Trophoblast cell (in vitro differentiated cells and primary cell): ENCODE measurements at regions not wholly inside any gene's neighbourhood (a gene's known extent, or its start where the extent isn't known, plus 50 kb on each side); places are given as distances from the start of the nearest gene placed in this dataset.

Experiments used
- DNase-seq, 2 donors: peaks; one replicate each; pipeline ENCODE4 v3.0.0-alpha.2; 2016
- H2AFZ ChIP-seq: 2 replicates; pipeline ENCODE4 v1.6.1; 2013; ENCODE audit warnings: low read length, moderate library complexity, mild to moderate bottlenecking; ENCODE audit not compliant: insufficient read depth, poor library complexity
- H2AK5ac ChIP-seq: 2 replicates; pipeline ENCODE4 v1.6.1; 2013; ENCODE audit warnings: mild to moderate bottlenecking, low read length
- H2BK120ac ChIP-seq: 2 replicates; pipeline ENCODE4 v1.6.1; 2013; ENCODE audit warnings: low read length, mild to moderate bottlenecking, moderate library complexity; ENCODE audit not compliant: insufficient read depth, poor library complexity
- H2BK12ac ChIP-seq: 2 replicates; pipeline ENCODE4 v1.6.1; 2013; ENCODE audit warnings: mild to moderate bottlenecking, low read length, moderate library complexity
- H2BK5ac ChIP-seq: 2 replicates; pipeline ENCODE4 v1.6.1; 2013; ENCODE audit warnings: low read length, low read depth, moderate library complexity, mild to moderate bottlenecking; ENCODE audit not compliant: poor library complexity
- H3K14ac ChIP-seq: 2 replicates; pipeline ENCODE4 v1.6.1; 2013; ENCODE audit warnings: mild to moderate bottlenecking, low read length
- H3K18ac ChIP-seq: 2 replicates; pipeline ENCODE4 v1.6.1; 2013; ENCODE audit warnings: mild to moderate bottlenecking, low read length
- H3K23ac ChIP-seq: 2 replicates; pipeline ENCODE4 v1.6.1; 2013; ENCODE audit warnings: low read length
- H3K27ac ChIP-seq: 2 replicates; pipeline ENCODE4 v1.5.1; 2013; ENCODE audit warnings: low read depth, mild to moderate bottlenecking, inconsistent platforms, low read length, moderate library complexity
- H3K27me3 ChIP-seq: 2 replicates; pipeline ENCODE4 v1.6.1; 2013; ENCODE audit warnings: inconsistent platforms, mild to moderate bottlenecking, low read length, moderate library complexity; ENCODE audit not compliant: insufficient read depth
- H3K36me3 ChIP-seq, 2 experiments: 1 replicate in 1 of 2; 2 replicates in 1 of 2; pipeline ENCODE4 v1.6.1; 2013; ENCODE audit warnings: low read length in 2 of 2, mild to moderate bottlenecking in 2 of 2, moderate library complexity in 1 of 2; ENCODE audit not compliant: insufficient read depth in 2 of 2, control insufficient read depth in 1 of 2
- H3K4ac ChIP-seq: 2 replicates; pipeline ENCODE4 v1.6.1; 2013; ENCODE audit warnings: low read depth, mild to moderate bottlenecking, low read length, moderate library complexity
- H3K4me1 ChIP-seq, 2 experiments: 1 replicate in 1 of 2; 2 replicates in 1 of 2; pipeline ENCODE4 v1.6.1; 2013; ENCODE audit warnings: low read length in 2 of 2, mild to moderate bottlenecking in 2 of 2, moderate library complexity in 1 of 2; ENCODE audit not compliant: insufficient read depth in 2 of 2, control insufficient read depth in 1 of 2
- H3K4me2 ChIP-seq: 2 replicates; pipeline ENCODE4 v1.6.1; 2013; ENCODE audit warnings: inconsistent platforms, mild to moderate bottlenecking, low read length, moderate library complexity
- H3K4me3 ChIP-seq: 2 replicates; pipeline ENCODE4 v1.5.1; 2013; ENCODE audit warnings: mild to moderate bottlenecking, low read depth, low read length, inconsistent platforms
- H3K79me1 ChIP-seq: one replicate; pipeline ENCODE4 v1.6.1; 2013; ENCODE audit warnings: low read length
- H3K79me2 ChIP-seq: 2 replicates; pipeline ENCODE4 v1.6.1; 2013; ENCODE audit warnings: low read length, mild to moderate bottlenecking; ENCODE audit not compliant: control insufficient read depth, insufficient read depth, poor library complexity
- H3K9ac ChIP-seq: 2 replicates; pipeline ENCODE4 v1.6.1; 2013; ENCODE audit warnings: mild to moderate bottlenecking, low read length
- H3K9me3 ChIP-seq: 2 replicates; pipeline ENCODE4 v1.6.1; 2013; ENCODE audit warnings: low read depth, mild to moderate bottlenecking, control low read depth, inconsistent platforms, low read length; ENCODE audit not compliant: insufficient read depth
- H4K12ac ChIP-seq: 2 replicates; pipeline ENCODE4 v1.6.1; 2013; ENCODE audit warnings: low read depth, mild to moderate bottlenecking, low read length, moderate library complexity
- H4K8ac ChIP-seq: 2 replicates; pipeline ENCODE4 v1.6.1; 2013; ENCODE audit warnings: low read depth, mild to moderate bottlenecking, low read length, moderate library complexity
- H4K91ac ChIP-seq: one replicate; pipeline ENCODE4 v1.6.1; 2013; ENCODE audit warnings: low read depth, mild to moderate bottlenecking, low read length, moderate library complexity
- WGBS: extraction: QIAGEN DNeasy Blood & Tissue Kit; methylation state at CpG from one replicate; pipeline ENCODE4 v1.1.7; 2013; ENCODE audit warnings: missing lambda C conversion rate; ENCODE audit not compliant: insufficient read length, insufficient coverage; ENCODE audit errors: extremely low coverage; 5-methylcytosine and 5-hydroxymethylcytosine counted together

DNA sequence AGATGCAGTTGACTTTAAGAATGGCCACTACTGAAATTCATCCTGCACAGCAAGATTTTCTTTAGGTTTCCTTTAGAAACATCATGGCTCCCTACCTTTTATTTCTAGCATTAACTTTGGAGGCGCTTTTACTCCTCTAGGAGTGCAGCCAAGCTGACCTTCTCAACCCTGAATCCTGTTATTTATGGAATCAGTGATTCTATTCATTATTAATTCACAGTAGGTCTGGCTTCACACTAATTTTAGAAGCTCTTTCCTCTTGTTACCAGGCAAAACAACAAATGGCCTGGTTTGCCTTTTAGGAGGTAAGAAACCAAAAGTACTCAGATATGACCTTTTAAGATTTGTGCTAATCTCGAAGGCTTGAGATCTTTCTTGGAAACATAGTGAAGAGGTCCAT, 93.0 kb upstream of the PELI1 start:
- H2AFZ ChIP-seq = no peak overlapping the region
- no peak overlapping the region for H2BK12ac ChIP-seq
- H4K91ac ChIP-seq = no peak overlapping the region
- H3K79me1 ChIP-seq = no peaks in the 10 kb centered on the region
- H3K9ac ChIP-seq = no peak overlapping the region
- H4K8ac ChIP-seq = no peak overlapping the region
- no peak overlapping the region for H3K18ac ChIP-seq
- H3K4me3 ChIP-seq = no peak overlapping the region
- H3K23ac ChIP-seq = no peak overlapping the region
- peaks cover 0 to 2% of the 10 kb centered on the region in 2 experiments for H3K4me1 ChIP-seq
- H2AK5ac ChIP-seq = no peak overlapping the region
- no peak overlapping the region for H3K27ac ChIP-seq
- no peak overlapping the region for H3K4me2 ChIP-seq
- no peaks in the 10 kb centered on the region for H3K79me2 ChIP-seq
- no peak overlapping the region for H3K14ac ChIP-seq
- no peak overlapping the region for H3K4ac ChIP-seq
- H2BK120ac ChIP-seq = no peak overlapping the region
- no peak for DNase-seq
- no peak overlapping the region for H4K12ac ChIP-seq
- no peaks in the 10 kb centered on the region for H3K36me3 ChIP-seq
- WGBS = no CpG with 5 or more reads among the region's 2 CpGs
- H3K27me3 ChIP-seq = no peaks in the 10 kb centered on the region
- no peaks in the 10 kb centered on the region for H3K9me3 ChIP-seq
- no peak overlapping the region for H2BK5ac ChIP-seq

DNA sequence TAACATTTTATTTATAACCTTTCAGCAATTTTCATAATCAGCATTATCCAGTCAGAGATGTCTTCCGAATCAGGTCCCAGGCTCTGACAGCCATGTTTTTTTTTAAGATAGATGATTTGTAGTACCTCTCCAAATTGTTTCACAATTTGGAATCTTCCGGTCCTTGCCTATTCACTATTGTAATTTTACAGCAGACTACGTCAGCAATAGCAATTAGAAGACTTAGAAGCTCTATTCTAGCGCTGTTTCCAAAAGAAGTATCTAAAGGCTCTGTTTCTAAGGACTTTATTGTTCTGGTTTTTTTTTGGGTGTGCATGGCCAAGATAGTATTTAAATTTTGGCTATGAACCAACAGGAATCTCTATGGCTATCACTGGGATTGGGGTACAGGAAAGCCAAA, 94.6 kb upstream of the PELI1 start:
- Histone ChIP-seq H2BK12ac (no peak overlapping the region), H4K12ac (no peak overlapping the region)
- DNase-seq = no peak

DNA sequence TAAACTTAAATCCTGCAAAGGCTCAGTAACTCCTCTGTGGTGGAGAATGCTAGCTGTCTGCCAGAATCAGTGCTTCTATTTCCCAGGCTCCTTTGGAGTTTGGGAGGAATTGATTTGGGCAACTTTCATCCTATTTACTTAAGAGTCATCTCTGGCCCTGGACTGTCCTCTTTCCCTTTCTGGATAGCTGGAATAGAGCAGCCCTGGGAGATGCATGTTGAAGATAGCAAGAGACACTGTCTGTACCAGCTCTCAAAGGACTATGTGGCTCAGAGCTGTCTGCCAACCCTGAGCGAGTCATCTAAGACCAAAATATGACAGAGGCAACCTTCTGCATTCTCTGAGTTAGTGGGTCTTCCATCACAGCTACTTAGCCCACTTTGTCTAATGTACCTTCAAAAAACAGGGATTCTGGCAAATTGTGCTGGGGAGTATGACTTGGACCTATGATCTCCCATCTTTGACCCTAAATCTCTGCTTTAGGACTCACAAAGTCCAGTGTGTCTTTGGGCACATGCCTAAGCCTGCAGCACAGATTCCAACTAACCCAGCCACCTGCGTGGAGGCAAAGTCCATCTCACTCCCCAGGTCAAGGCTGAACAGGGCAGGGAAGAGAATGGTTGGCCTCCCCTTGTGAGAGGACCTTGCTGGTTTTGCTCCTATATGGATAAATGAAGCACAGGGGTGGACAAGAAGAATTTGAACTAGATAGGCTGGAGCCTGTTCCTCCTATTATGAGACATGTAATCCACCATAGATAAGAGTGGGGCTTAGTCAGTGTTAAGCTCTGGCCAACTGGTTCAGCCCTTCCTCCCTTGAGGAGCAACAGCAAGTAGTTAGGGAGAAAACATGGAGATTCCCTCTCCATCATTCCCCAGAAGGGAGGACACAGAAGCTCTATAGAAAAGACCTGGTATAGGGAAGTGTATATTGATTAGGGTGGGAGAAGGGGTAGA, 99.1 kb upstream of the PELI1 start:
- peaks cover 1% of the 10 kb centered on the region for H3K9me3 ChIP-seq
- DNase-seq = no peak
- no peak overlapping the region for H4K12ac ChIP-seq
- H3K4me2 ChIP-seq = no peak overlapping the region
- no peak overlapping the region for H3K18ac ChIP-seq
- H3K27me3 ChIP-seq = no peaks in the 10 kb centered on the region
- H2AK5ac ChIP-seq = no peak overlapping the region
- H3K36me3 ChIP-seq = no peaks in the 10 kb centered on the region
- H2BK12ac ChIP-seq = no peak overlapping the region
- H3K4me1 ChIP-seq = no peaks in the 10 kb centered on the region
- H2BK120ac ChIP-seq = no peak overlapping the region
- no CpG with 5 or more reads among the region's 2 CpGs for WGBS
- H4K91ac ChIP-seq = no peak overlapping the region
- H3K4ac ChIP-seq = no peak overlapping the region
- H3K23ac ChIP-seq = no peak overlapping the region
- H3K4me3 ChIP-seq = no peak overlapping the region
- H3K9ac ChIP-seq = peak overlapping the region; percentile 31
- H3K27ac ChIP-seq = no peak overlapping the region
- no peaks in the 10 kb centered on the region for H3K79me2 ChIP-seq
- no peaks in the 10 kb centered on the region for H3K79me1 ChIP-seq
- no peak overlapping the region for H3K14ac ChIP-seq
- no peak overlapping the region for H2AFZ ChIP-seq
- H2BK5ac ChIP-seq = no peak overlapping the region
- no peak overlapping the region for H4K8ac ChIP-seq

More for the DNA sequence above, 94.6 kb upstream of the PELI1 start:
- Histone ChIP-seq H3K4me1 (peaks cover 0 to 2% of the 10 kb centered on the region in 2 experiments), H2AK5ac (no peak overlapping the region), H3K4me3 (no peak overlapping the region), H3K23ac (no peak overlapping the region), H3K36me3 (no peaks in the 10 kb centered on the region), H4K91ac (no peak overlapping the region), H3K18ac (no peak overlapping the region), H3K27ac (no peak overlapping the region), H3K27me3 (no peaks in the 10 kb centered on the region), H3K14ac (no peak overlapping the region), H3K9ac (no peak overlapping the region), H3K9me3 (peaks cover 1% of the 10 kb centered on the region), H4K8ac (no peak overlapping the region), H2BK120ac (no peak overlapping the region), H3K79me1 (no peaks in the 10 kb centered on the region), H3K4ac (no peak overlapping the region), H3K79me2 (no peaks in the 10 kb centered on the region), H2BK5ac (no peak overlapping the region), H2AFZ (no peak overlapping the region), H3K4me2 (no peak overlapping the region)
- WGBS = no CpG with 5 or more reads among the region's 4 CpGs

DNA sequence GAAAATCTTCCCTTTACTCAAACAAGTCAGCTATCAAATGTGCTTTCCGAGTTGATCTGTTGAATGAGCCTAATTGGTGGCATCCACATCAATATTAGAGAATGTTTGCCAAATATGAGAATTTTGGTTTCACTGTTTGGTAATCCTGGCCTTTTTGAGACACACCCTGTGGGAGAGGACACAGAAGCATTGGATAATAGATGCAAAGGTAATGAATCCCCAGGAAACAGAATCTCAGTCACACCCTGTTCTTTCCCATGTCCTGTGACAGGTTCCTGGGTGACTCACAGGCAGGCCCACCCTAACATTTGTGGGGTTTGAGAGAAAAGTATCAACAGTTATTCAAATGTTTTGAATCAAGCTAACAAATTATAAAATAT, 99.8 kb upstream of the PELI1 start:
- no peak overlapping the region for H2BK12ac ChIP-seq
- no peak overlapping the region for H2AK5ac ChIP-seq
- H3K9ac ChIP-seq = no peak overlapping the region
- no peak overlapping the region for H2BK5ac ChIP-seq
- H3K4me3 ChIP-seq = no peak overlapping the region
- H3K79me2 ChIP-seq = no peaks in the 10 kb centered on the region
- no peak for DNase-seq
- WGBS = no CpG with 5 or more reads among the region's 1 CpG
- H4K8ac ChIP-seq = no peak overlapping the region
- H3K27me3 ChIP-seq = no peaks in the 10 kb centered on the region
- H3K23ac ChIP-seq = no peak overlapping the region
- no peak overlapping the region for H3K27ac ChIP-seq
- H3K4me2 ChIP-seq = no peak overlapping the region
- H4K12ac ChIP-seq = no peak overlapping the region
- no peaks in the 10 kb centered on the region for H3K79me1 ChIP-seq
- no peak overlapping the region for H3K14ac ChIP-seq
- H3K36me3 ChIP-seq = no peaks in the 10 kb centered on the region
- no peak overlapping the region for H3K18ac ChIP-seq
- H4K91ac ChIP-seq = no peak overlapping the region
- no peak overlapping the region for H3K4ac ChIP-seq
- H2AFZ ChIP-seq = no peak overlapping the region
- H3K4me1 ChIP-seq = no peaks in the 10 kb centered on the region
- H3K9me3 ChIP-seq = peaks cover 1% of the 10 kb centered on the region
- H2BK120ac ChIP-seq = no peak overlapping the region
